SH-SY5Y (cell line): ENCODE measurements at regions not wholly inside any gene's neighbourhood (a gene's known extent, or its start where the extent isn't known, plus 50 kb on each side); places are given as distances from the start of the nearest gene placed in this dataset.

ENCODE experiments used
- GATA2 ChIP-seq: IDR thresholded peaks from 2 replicates; pipeline ENCODE4 v1.6.1; 2011; ENCODE audit warnings: mild to moderate bottlenecking, low read depth, low read length
- GATA3 ChIP-seq: IDR thresholded peaks from 2 replicates; pipeline ENCODE4 v1.6.1; 2011; ENCODE audit warnings: low read depth, mild to moderate bottlenecking, low read length, moderate library complexity

GRCh38 chr5:6291961-6292360 lies 86.4 kb downstream of the MED10 start:
- no peak for TF ChIP-seq GATA3
- TF ChIP-seq GATA2: no peak
